Small intestine (tissue), 7 donors: ENCODE measurements at regions not wholly inside any gene's neighbourhood (a gene's known extent, or its start where the extent isn't known, plus 50 kb on each side); places are given as distances from the start of the nearest gene placed in this dataset.

Experiments
- DNase-seq, 2 donors: peaks; one replicate each; pipeline versions ENCODE4 v3.0.0 to v3.0.0-alpha.2; 2013
- FAIRE-seq: peaks from 2 replicates; lab custom pipeline; 2012; peaks lifted over from hg19 to GRCh38; lab: Jason Lieb, UNC
- H3K27ac ChIP-seq, 3 donors: one replicate each; pipeline ENCODE4 v1.5.1; 2013; ENCODE audit warnings: low read length in 2 of 3, mild to moderate bottlenecking in 2 of 3, control low read depth in 1 of 3, inconsistent platforms in 1 of 3, low read depth in 1 of 3, moderate library complexity in 1 of 3
- H3K27me3 ChIP-seq, 3 donors: one replicate each; pipeline ENCODE4 v1.6.1; 2013; ENCODE audit warnings: low read length in 3 of 3, inconsistent platforms in 1 of 3; ENCODE audit not compliant: control insufficient read depth in 3 of 3, insufficient read depth in 3 of 3
- H3K36me3 ChIP-seq, 3 donors: one replicate each; pipeline ENCODE4 v1.6.1; 2013; ENCODE audit warnings: low read length in 3 of 3, inconsistent platforms in 1 of 3, low read depth in 1 of 3, mild to moderate bottlenecking in 1 of 3, moderate library complexity in 1 of 3; ENCODE audit not compliant: control insufficient read depth in 3 of 3, insufficient read depth in 2 of 3
- H3K4me1 ChIP-seq, 3 donors: one replicate each; pipeline ENCODE4 v1.6.1; 2013; ENCODE audit warnings: low read length in 2 of 3, inconsistent platforms in 1 of 3, low read depth in 1 of 3, mild to moderate bottlenecking in 1 of 3, moderate library complexity in 1 of 3; ENCODE audit not compliant: control insufficient read depth in 3 of 3, insufficient read depth in 2 of 3
- H3K4me3 ChIP-seq, 3 donors: one replicate each; pipeline ENCODE4 v1.5.1; 2013; ENCODE audit warnings: low read length in 3 of 3, control low read depth in 1 of 3, inconsistent platforms in 1 of 3, low read depth in 1 of 3, mild to moderate bottlenecking in 1 of 3, moderate library complexity in 1 of 3
- H3K9me3 ChIP-seq, 2 donors: one replicate each; pipeline ENCODE4 v1.6.1; 2013; ENCODE audit warnings: low read depth in 1 of 2, low read length in 1 of 2; ENCODE audit not compliant: control insufficient read depth in 2 of 2, insufficient read depth in 1 of 2
- WGBS, 3 donors: extraction: QIAGEN DNeasy Blood & Tissue Kit; methylation state at CpG; one replicate each; pipeline ENCODE4 v1.1.7; 2013; 5-methylcytosine and 5-hydroxymethylcytosine counted together
- donor health status: healthy with polysubstance abuse.
- donor health status: control.
- donor health status: control.
- donor health status: Bipolar disorder and iron deficiency.
- donor health status: healthy.

DNA sequence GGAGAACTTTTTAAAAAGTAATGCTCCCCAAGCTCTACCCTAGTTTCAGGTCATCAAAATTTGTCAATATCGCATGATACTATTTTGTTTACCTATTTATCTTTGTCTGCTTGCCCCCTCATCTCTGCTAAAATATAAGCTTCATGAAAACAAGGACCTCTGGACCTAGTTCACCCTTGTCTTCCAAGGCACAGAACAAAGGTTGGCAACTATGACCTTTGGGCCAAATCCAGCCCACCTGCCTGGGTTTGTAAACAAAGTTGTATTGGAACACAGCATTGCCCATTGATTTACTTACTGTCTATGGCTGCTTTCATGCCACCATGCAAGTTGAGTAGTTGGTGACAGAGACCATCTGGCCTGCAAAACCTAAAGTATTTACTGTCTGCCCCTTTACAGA is 462.2 kb upstream of the SUCLG2 start:
- DNase-seq (no peak), FAIRE-seq (no peak)
- Histone ChIP-seq H3K4me3 (no peak overlapping the region), H3K27ac (no peak overlapping the region), H3K27me3 (no peaks in the 10 kb centered on the region), H3K4me1 (no peaks in the 10 kb centered on the region), H3K9me3 (no peaks in the 10 kb centered on the region), H3K36me3 (no peaks in the 10 kb centered on the region)
- WGBS, 3 donors = 85 to 100% (median 96%) methylated on average over 1 of the region's 1 CpG

DNA sequence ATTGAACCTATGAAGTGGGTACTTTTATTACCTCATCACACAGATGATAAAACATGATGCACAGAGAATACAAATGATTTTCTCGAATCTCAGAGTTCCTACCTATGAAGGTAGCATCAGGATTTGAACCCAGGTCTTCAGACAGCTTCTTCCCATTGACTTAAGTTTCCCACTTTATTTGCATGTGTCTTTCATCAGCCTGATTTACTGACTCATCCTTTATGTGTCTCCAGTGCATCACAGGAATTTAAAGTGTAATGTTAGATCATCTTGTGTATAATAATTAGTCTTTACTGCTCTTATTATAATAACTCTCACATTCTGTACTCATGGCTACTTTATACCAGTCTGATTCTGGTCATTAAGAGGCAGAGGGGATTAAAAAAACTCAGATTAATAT is 449.4 kb upstream of the SUCLG2 start:
- no peak overlapping the region for H3K4me3 ChIP-seq
- no peaks in the 10 kb centered on the region for H3K27me3 ChIP-seq
- H3K27ac ChIP-seq = no peak overlapping the region
- FAIRE-seq (no peak), DNase-seq (no peak)
- no peaks in the 10 kb centered on the region for H3K4me1 ChIP-seq
- no peaks in the 10 kb centered on the region for H3K36me3 ChIP-seq
- WGBS, 3 donors = 7 to 73% (median 60%) methylated on average over 1 of the region's 1 CpG
- H3K9me3 ChIP-seq = no peaks in the 10 kb centered on the region

DNA sequence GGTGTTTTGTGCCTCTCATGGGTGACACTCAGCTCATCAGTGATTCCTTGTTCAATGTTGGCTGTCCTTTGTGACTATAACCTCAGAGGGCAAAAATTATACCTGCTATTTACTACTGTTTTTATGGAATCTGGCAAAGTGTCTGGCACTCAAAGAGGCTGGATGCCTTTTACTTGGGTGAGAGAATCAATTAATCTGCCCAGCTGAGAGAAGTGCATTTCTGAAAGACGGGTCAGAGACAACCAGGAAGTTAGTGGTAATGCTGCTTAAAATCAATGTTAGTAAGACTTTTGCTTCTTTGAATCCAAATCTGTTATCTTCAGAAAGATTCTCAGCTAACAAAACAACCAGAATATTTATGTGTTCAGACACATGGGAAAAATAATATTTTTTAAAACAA is 436.2 kb upstream of the SUCLG2 start:
- DNase-seq = no peak
- Histone ChIP-seq H3K9me3 (no peaks in the 10 kb centered on the region), H3K27me3 (no peaks in the 10 kb centered on the region), H3K27ac (no peak overlapping the region), H3K4me1 (peaks cover 0 to 3% (median 0%) of the 10 kb centered on the region in 3 donors), H3K36me3 (no peaks in the 10 kb centered on the region), H3K4me3 (no peak overlapping the region)
- WGBS, 3 donors = 38 to 41% (median 40%) methylated on average over 1 of the region's 1 CpG
- FAIRE-seq = no peak

DNA sequence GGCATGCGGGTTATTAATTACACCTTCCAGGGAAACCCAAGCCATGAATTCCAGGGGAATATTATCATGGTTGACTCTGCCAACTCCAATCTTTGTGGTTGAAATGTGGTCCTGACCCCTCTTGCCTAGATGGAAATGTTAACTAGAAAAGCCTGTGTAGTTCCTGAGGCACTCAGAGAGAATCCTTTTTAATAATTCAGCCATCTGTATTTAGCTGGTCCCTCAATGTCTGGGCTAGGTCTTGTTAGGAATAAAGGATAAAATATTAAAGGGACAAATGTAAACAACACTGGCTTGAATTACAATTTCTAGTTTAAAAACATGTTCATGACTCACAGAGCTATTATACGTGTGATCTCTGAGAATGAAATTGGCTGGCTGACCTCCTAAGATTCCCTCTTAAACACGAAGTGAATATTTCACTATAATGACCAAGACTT is 435.2 kb upstream of the SUCLG2 start:
- DNase-seq = no peak
- Histone ChIP-seq H3K9me3 (no peaks in the 10 kb centered on the region), H3K4me1 (peaks cover 0 to 3% (median 0%) of the 10 kb centered on the region in 3 donors), H3K27ac (no peak overlapping the region), H3K4me3 (no peak overlapping the region), H3K36me3 (no peaks in the 10 kb centered on the region), H3K27me3 (no peaks in the 10 kb centered on the region)
- 49 to 72% (median 59%) methylated on average over 3 of the region's 3 CpGs for WGBS, 3 donors
- no peak for FAIRE-seq

DNA sequence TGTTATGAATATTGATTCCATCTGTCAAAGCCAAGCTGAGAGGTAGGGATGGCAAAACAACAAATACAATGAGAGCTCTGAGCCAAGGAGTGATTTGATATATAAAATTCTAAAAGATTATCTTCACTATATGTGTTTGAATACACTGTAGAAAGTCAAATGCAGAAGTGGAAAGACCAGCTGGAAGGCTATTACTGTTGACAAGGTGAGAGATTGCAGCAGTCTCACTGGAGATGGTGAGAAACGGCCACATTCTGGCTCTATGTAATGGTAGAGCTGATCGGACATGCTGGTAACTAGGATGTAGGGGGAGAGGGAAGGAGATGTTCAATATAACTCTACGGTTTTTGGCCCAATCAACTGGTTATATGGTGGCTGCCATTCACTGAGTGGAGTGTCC is 434.2 kb upstream of the SUCLG2 start:
- no peak for FAIRE-seq
- WGBS, 3 donors = 76 to 89% (median 80%) methylated on average over 3 of the region's 3 CpGs
- Histone ChIP-seq H3K27me3 (no peaks in the 10 kb centered on the region), H3K36me3 (no peaks in the 10 kb centered on the region), H3K4me1 (peaks cover 0 to 3% (median 0%) of the 10 kb centered on the region in 3 donors), H3K4me3 (no peak overlapping the region), H3K27ac (no peak overlapping the region), H3K9me3 (no peaks in the 10 kb centered on the region)
- DNase-seq = no peak

DNA sequence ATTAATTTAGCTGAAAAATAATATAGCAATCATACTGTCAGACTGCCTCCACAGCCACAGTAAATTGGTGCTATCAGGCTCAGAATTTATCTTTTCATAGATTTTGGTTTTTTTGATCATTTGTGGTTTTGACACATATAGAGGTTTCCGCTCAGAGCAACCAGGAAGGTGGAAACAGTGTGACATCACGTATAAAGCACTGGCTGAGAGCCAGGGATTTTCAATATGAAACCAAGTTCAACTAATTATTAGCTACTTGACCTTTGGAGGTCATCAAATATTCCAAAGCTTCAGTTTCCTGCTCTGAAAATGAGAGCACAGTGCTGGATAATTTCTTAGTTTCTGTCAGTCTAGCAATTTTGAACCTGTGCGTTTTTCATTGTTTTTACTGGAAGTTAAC is 433.8 kb upstream of the SUCLG2 start:
- Histone ChIP-seq H3K4me3 (no peak overlapping the region), H3K9me3 (no peaks in the 10 kb centered on the region), H3K27me3 (no peaks in the 10 kb centered on the region), H3K36me3 (no peaks in the 10 kb centered on the region), H3K4me1 (peaks cover 0 to 3% (median 0%) of the 10 kb centered on the region in 3 donors), H3K27ac (no peak overlapping the region)
- FAIRE-seq (no peak), DNase-seq (peak; percentile 20 to 75)
- WGBS, 3 donors = 28 to 31% (median 30%) methylated on average over 3 of the region's 3 CpGs

DNA sequence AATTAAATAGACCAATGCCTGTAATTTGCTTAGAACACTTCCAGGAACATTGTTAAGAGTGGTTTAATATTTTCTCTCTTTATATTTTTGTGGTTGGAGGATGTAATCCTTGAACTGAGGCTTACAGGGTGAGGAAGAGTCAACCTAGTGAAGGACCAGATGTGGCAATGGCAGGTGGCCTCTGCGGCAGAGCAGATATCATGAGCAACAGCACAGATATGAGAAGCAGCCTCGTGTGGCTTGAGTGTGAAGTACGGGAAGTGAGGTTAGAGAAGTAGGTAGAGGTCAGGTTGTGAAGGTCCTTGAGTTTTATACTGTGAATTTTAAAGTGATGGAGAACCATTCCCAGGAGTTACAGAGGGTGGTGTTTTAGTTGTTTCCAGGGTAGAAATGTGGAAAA is 417.6 kb upstream of the SUCLG2 start:
- no peaks in the 10 kb centered on the region for H3K36me3 ChIP-seq
- no peaks in the 10 kb centered on the region for H3K27me3 ChIP-seq
- no peak overlapping the region for H3K27ac ChIP-seq
- 70 to 80% (median 76%) methylated on average over 3 of the region's 3 CpGs for WGBS, 3 donors
- no peaks in the 10 kb centered on the region for H3K4me1 ChIP-seq
- no peak overlapping the region for H3K4me3 ChIP-seq
- H3K9me3 ChIP-seq = peaks cover 0 to 21% of the 10 kb centered on the region in 2 donors
- FAIRE-seq = no peak
- DNase-seq = no peak

DNA sequence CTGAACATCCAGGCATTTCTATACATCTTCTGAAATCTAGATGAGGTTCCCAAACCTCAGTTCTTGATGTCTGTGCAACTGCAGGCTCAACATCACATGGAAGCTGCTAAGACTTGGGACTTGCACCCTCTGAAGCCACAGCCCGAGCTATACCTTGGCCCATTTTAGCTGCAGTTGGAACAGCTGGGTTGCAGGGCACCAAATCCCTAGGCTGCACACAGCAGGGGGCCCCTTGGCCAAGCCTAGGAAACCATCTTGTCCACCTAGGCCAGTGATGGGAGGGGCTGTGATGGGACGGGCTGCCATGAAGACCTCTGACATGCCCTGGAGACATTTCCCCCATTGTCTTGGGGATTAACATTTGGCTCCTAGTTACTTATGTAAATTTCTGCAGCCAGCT is 415.8 kb upstream of the SUCLG2 start:
- Histone ChIP-seq H3K27ac (no peak overlapping the region), H3K27me3 (no peaks in the 10 kb centered on the region), H3K4me1 (no peaks in the 10 kb centered on the region), H3K4me3 (no peak overlapping the region), H3K36me3 (no peaks in the 10 kb centered on the region), H3K9me3 (peaks cover 0 to 21% of the 10 kb centered on the region in 2 donors)
- DNase-seq (no peak), FAIRE-seq (no peak)
- WGBS, 3 donors = 85 to 96% (median 94%) methylated on average over 2 of the region's 2 CpGs

DNA sequence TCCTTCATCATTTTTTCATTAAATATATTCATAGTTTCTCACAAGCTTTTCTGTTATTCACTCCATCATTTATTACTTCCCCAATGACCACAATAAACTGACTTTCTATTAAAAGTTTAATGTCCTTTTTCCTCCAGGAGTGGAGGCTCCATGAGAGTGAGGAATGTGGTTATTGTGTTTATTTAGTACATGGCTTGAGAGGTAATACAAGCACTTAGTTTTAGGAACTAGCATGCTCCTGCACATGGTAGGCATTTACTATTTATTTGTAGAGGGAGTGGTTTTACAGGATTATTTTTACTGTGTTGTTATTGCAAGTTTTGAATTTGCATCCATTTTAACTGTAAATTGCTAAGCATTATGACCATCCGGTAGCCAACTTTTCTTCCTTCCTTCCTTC is 412.9 kb upstream of the SUCLG2 start:
- H3K27me3 ChIP-seq = no peaks in the 10 kb centered on the region
- 70 to 97% (median 86%) methylated on average over 1 of the region's 1 CpG for WGBS, 3 donors
- H3K36me3 ChIP-seq = no peaks in the 10 kb centered on the region
- H3K4me3 ChIP-seq = no peak overlapping the region
- no peaks in the 10 kb centered on the region for H3K4me1 ChIP-seq
- H3K27ac ChIP-seq = no peak overlapping the region
- no peak for FAIRE-seq
- peaks cover 0 to 15% of the 10 kb centered on the region in 2 donors for H3K9me3 ChIP-seq
- DNase-seq = no peak
